ENCODE measurements at regions not wholly inside any gene's neighbourhood (a gene's known extent, or its start where the extent isn't known, plus 50 kb on each side); places are given as distances from the start of the nearest gene placed in this dataset.
"Not testable (repeated sequence)": the region's sequence is repeated elsewhere in the genome, so short reads cannot be mapped to it uniquely, and the experiment has no call there.

- ATAC-seq; H3K4me1 ChIP-seq (ENCODE audit: insufficient read depth); H3F3A ChIP-seq (replicated peaks; ENCODE audit: low read depth); DNase-seq (ENCODE audit: low spot score); H4K20me1 ChIP-seq (replicated peaks; ENCODE audit: insufficient read depth); H3K36me3 Mint-ChIP-seq (ENCODE audit: low read depth); H3K4me2 ChIP-seq; H3K27ac Mint-ChIP-seq; H3K4me3 Mint-ChIP-seq; H3K79me2 ChIP-seq (replicated peaks; ENCODE audit: insufficient read depth); H3K9me2 ChIP-seq (ENCODE audit: insufficient read depth); H3K27me3 Mint-ChIP-seq (ENCODE audit: insufficient read depth, low read depth, poor library complexity); H2AFZ ChIP-seq; H3K9me3 Mint-ChIP-seq; H3K27me3 ChIP-seq (ENCODE audit: insufficient read depth); H3K27ac ChIP-seq (ENCODE audit: low read depth); H3K4me1 Mint-ChIP-seq; H3K4me3 ChIP-seq; H3K36me3 ChIP-seq (ENCODE audit: insufficient read depth): not testable (repeated sequence)
These were observed 331.3 kb upstream of the SGO1 start for GRCh38 chr3:20517316-20517715.

GRCh38 chr3:20516311-20516710, 330.3 kb upstream of the SGO1 start:
- Histone ChIP-seq H3K4me2 (no peak overlapping the region), H3K27me3 (ENCODE audit: insufficient read depth) (no peaks in the 10 kb centered on the region), H3K9me2 (ENCODE audit: insufficient read depth) (no peaks in the 10 kb centered on the region), H3K4me3 (no peak overlapping the region), H3K36me3 (ENCODE audit: insufficient read depth) (no peaks in the 10 kb centered on the region), H3K79me2 (replicated peaks; ENCODE audit: insufficient read depth) (no peaks in the 10 kb centered on the region), H2AFZ (peak overlapping the region; percentile 39; the same call in 1 of the 2 replicates), H3F3A (replicated peaks; ENCODE audit: low read depth) (no peaks in the 10 kb centered on the region), H3K4me1 (ENCODE audit: insufficient read depth) (no peaks in the 10 kb centered on the region), H3K27ac (ENCODE audit: low read depth) (no peak overlapping the region), H4K20me1 (replicated peaks; ENCODE audit: insufficient read depth) (no peaks in the 10 kb centered on the region)
- no peaks in the 10 kb centered on the region for H3K36me3 Mint-ChIP-seq (ENCODE audit: low read depth)
- no peak overlapping the region for H3K27ac Mint-ChIP-seq
- DNase-seq (ENCODE audit: low spot score) (no peak), ATAC-seq (no peak)
- 0 out of 3 replicates have a peak, but pooled peaks cover 2% of the 10 kb centered on the region for H3K9me3 Mint-ChIP-seq
- H3K4me1 Mint-ChIP-seq: no peaks in the 10 kb centered on the region; the same call in 2 of the 3 replicates
- TF ChIP-seq, protein P1, sequence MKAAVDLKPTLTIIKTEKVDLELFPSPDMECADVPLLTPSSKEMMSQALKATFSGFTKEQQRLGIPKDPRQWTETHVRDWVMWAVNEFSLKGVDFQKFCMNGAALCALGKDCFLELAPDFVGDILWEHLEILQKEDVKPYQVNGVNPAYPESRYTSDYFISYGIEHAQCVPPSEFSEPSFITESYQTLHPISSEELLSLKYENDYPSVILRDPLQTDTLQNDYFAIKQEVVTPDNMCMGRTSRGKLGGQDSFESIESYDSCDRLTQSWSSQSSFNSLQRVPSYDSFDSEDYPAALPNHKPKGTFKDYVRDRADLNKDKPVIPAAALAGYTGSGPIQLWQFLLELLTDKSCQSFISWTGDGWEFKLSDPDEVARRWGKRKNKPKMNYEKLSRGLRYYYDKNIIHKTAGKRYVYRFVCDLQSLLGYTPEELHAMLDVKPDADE (IDR thresholded peaks at IDR 0.05): no peak
- TF ChIP-seq JUNB (IDR thresholded peaks at IDR 0.05; ENCODE audit: unreplicated experiment) (no peak), POLR2AphosphoS5 (IDR thresholded peaks at IDR 0.05; ENCODE audit: low read depth) (no peak), REST (IDR thresholded peaks at IDR 0.05; ENCODE audit: unreplicated experiment) (no peak)
- no peak overlapping the region for H3K4me3 Mint-ChIP-seq
- peaks cover 2% of the 10 kb centered on the region for H3K27me3 Mint-ChIP-seq (ENCODE audit: insufficient read depth, low read depth, poor library complexity)

GRCh38 chr3:20515834-20516233, 329.8 kb upstream of the SGO1 start:
- Mint-ChIP-seq H3K27ac (no peak overlapping the region), H3K4me3 (no peak overlapping the region), H3K27me3 (ENCODE audit: insufficient read depth, low read depth, poor library complexity) (peaks cover 2% of the 10 kb centered on the region), H3K36me3 (ENCODE audit: low read depth) (no peaks in the 10 kb centered on the region), H3K9me3 (0 out of 3 replicates have a peak, but pooled peaks cover 2% of the 10 kb centered on the region), H3K4me1 (no peaks in the 10 kb centered on the region; the same call in 2 of the 3 replicates)
- H3K4me2 ChIP-seq: no peak overlapping the region
- no peaks in the 10 kb centered on the region for H3K27me3 ChIP-seq (ENCODE audit: insufficient read depth)
- H3K79me2 ChIP-seq (replicated peaks; ENCODE audit: insufficient read depth): no peaks in the 10 kb centered on the region
- DNase-seq (ENCODE audit: low spot score) (no peak), ATAC-seq (no peak)
- TF ChIP-seq NANOG (IDR thresholded peaks at IDR 0.05; ENCODE audit: borderline replicate concordance): no peak
- TF ChIP-seq EZH2 (IDR thresholded peaks at IDR 0.05; ENCODE audit: low read depth, unreplicated experiment): no peak
- no peaks in the 10 kb centered on the region for H3K36me3 ChIP-seq (ENCODE audit: insufficient read depth)
- no peaks in the 10 kb centered on the region for H3K4me1 ChIP-seq (ENCODE audit: insufficient read depth)
- H2AFZ ChIP-seq: no peak overlapping the region
- H3K27ac ChIP-seq (ENCODE audit: low read depth): no peak overlapping the region
- no peak overlapping the region for H3K4me3 ChIP-seq
- H3K9me2 ChIP-seq (ENCODE audit: insufficient read depth): no peaks in the 10 kb centered on the region
- no peaks in the 10 kb centered on the region for H3F3A ChIP-seq (replicated peaks; ENCODE audit: low read depth)
- no peaks in the 10 kb centered on the region for H4K20me1 ChIP-seq (replicated peaks; ENCODE audit: insufficient read depth)
